Adrenal gland (tissue), 5 donors: ENCODE measurements at regions not wholly inside any gene's neighbourhood (a gene's known extent, or its start where the extent isn't known, plus 50 kb on each side); places are given as distances from the start of the nearest gene placed in this dataset.

ENCODE experiments used
- CTCF ChIP-seq, 6 experiments: fragments of 450-650 bp in 4 of 6; fragments of 200-600 bp in 2 of 6; sonication (generic) in 1 of 6; IDR thresholded peaks; 1 replicate in 5 of 6; 2 replicates in 1 of 6; pipeline versions ENCODE4 v1.5.1 to v1.8.0; 2016 to 2021; ENCODE audit warnings: antibody characterized with exemption in 6 of 6, mild to moderate bottlenecking in 2 of 6, moderate library complexity in 1 of 6
- POLR2A ChIP-seq, 2 donors: fragments of 450-650 bp; IDR thresholded peaks; one replicate each; pipeline ENCODE4 v1.6.1; 2017; ENCODE audit warnings: antibody characterized with exemption in 2 of 2, mild to moderate bottlenecking in 2 of 2, moderate library complexity in 1 of 2
- donor health status: DM: no; HTN: no; CAD: no.

- TF ChIP-seq POLR2A (IDR thresholded peaks at IDR 0.05) (no peak), CTCF (IDR thresholded peaks at IDR 0.05) (no peak)
These were observed 131.3 kb upstream of the ABCA1 start for GRCh38 chr9:105059252-105059651.
